Muscle of leg (tissue), 3 donors: ENCODE measurements at regions not wholly inside any gene's neighbourhood (a gene's known extent, or its start where the extent isn't known, plus 50 kb on each side); places are given as distances from the start of the nearest gene placed in this dataset.
"Not testable (repeated sequence)": the region's sequence is repeated elsewhere in the genome, so short reads cannot be mapped to it uniquely, and the experiment has no call there.

Experiments
- DNase-seq: peaks from one replicate; pipeline ENCODE4 v3.0.0; 2013
- H3K27ac ChIP-seq: one replicate; pipeline ENCODE4 v1.5.1; 2013; ENCODE audit warnings: mild to moderate bottlenecking, low read length, control low read depth
- H3K27me3 ChIP-seq: one replicate; pipeline ENCODE4 v1.6.1; 2013; ENCODE audit warnings: low read length; ENCODE audit not compliant: control insufficient read depth, insufficient read depth
- H3K36me3 ChIP-seq: one replicate; pipeline ENCODE4 v1.6.1; 2013; ENCODE audit warnings: low read length; ENCODE audit not compliant: control insufficient read depth, insufficient read depth
- H3K4me1 ChIP-seq: one replicate; pipeline ENCODE4 v1.6.1; 2013; ENCODE audit warnings: low read length; ENCODE audit not compliant: control insufficient read depth, insufficient read depth
- H3K4me3 ChIP-seq: one replicate; pipeline ENCODE4 v1.5.1; 2013; ENCODE audit warnings: low read length, control low read depth
- H3K9me3 ChIP-seq: replicated peaks from 2 replicates; pipeline ENCODE4 v1.6.1; 2013; ENCODE audit warnings: low read depth, low read length; ENCODE audit not compliant: control insufficient read depth
- WGBS: methylation state at CpG from one replicate; pipeline ENCODE4 v1.1.5; 2013; ENCODE audit warnings: missing lambda C conversion rate; ENCODE audit not compliant: insufficient coverage; 5-methylcytosine and 5-hydroxymethylcytosine counted together

DNA sequence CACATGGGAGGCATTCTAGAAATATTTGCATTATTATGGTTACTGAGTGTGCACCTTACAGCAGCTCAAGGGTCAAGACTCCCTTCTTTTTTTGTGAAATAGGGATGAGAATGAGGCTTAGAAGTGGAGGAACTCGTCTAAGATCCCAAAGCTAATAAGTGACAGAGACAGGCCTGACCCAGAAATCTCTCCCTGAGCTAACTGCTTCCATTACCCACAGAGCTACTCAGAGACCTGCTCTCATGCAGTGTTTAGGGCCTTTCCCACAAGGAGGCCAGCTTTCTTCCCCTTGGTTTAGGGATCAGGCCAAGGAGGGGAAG, 301.7 kb downstream of the RPS24 start:
- Histone ChIP-seq H3K9me3 (peaks cover 3% of the 10 kb centered on the region), H3K4me1 (peaks cover 19% of the 10 kb centered on the region), H3K27ac (no peak overlapping the region), H3K4me3 (no peak overlapping the region), H3K36me3 (no peaks in the 10 kb centered on the region), H3K27me3 (peaks cover 2% of the 10 kb centered on the region)
- whole genome bisulfite sequencing = no CpG with 5 or more reads among the region's 1 CpG
- no peak for DNase-seq

DNA sequence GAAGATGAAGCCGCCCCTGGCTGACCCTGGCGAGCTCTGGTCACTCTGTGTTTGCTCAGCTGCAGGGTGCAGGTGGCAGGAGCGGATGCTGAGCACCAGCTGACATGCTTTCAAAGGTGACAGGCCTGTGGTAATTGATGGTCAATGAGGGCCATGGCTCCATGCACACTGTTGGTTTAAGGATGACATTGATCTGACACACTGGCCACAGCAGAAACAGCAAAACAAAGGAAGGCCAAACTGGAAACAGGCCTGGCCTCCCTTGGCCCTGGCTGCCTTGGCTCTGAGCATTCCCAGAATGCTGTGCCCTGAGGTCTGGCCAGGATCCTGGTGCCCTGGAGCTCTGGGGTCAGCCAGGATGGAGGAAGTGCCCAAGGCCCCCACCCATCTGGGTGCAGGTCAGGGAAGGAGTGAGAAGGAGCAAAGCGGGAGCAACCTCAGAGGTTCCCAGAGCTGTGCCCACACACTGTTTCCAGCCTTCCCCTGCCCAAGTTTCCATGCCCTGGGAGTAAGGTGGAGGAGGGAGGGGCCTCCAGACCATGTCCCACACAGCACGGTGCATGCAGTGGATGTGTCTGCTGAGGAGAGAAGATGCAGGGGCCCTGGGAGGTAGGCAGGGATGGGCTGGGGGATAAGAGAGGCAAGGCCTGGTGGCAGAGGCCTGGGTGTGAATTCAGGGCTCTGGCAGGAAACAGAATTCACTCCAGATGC, 302.2 kb downstream of the RPS24 start:
- 61% methylated on average over 2 of the region's 5 CpGs for WGBS
- H3K36me3 ChIP-seq = no peaks in the 10 kb centered on the region
- no peak overlapping the region for H3K4me3 ChIP-seq
- H3K27ac ChIP-seq = no peak overlapping the region
- H3K9me3 ChIP-seq = peaks cover 3% of the 10 kb centered on the region
- no peak for DNase-seq
- peaks cover 2% of the 10 kb centered on the region for H3K27me3 ChIP-seq
- H3K4me1 ChIP-seq = peaks cover 19% of the 10 kb centered on the region

DNA sequence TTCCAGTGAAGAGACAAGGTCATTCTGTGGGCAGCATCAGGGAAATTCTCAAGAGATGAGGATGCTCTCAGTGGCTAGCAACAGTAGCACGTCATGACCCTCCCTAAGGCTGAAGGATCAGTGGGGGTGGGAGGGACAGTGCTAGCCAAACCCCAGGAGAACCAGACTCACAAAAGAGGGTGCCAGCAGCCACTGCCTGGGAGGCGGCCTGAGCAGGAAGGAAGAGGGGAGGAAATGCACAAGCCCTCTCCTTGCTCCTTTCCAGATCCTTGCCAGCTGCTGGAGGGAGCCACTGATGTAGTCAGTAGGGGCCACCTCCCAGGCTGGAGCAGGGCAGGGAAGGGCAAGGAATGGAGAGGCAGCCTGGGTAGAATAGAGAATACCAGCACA, 302.7 kb downstream of the RPS24 start:
- Histone ChIP-seq H3K36me3 (no peaks in the 10 kb centered on the region), H3K27ac (no peak overlapping the region), H3K4me1 (peaks cover 18% of the 10 kb centered on the region), H3K27me3 (peaks cover 2% of the 10 kb centered on the region), H3K9me3 (peaks cover 3% of the 10 kb centered on the region), H3K4me3 (no peak overlapping the region)
- no peak for DNase-seq
- 65% methylated on average over 2 of the region's 2 CpGs for WGBS

DNA sequence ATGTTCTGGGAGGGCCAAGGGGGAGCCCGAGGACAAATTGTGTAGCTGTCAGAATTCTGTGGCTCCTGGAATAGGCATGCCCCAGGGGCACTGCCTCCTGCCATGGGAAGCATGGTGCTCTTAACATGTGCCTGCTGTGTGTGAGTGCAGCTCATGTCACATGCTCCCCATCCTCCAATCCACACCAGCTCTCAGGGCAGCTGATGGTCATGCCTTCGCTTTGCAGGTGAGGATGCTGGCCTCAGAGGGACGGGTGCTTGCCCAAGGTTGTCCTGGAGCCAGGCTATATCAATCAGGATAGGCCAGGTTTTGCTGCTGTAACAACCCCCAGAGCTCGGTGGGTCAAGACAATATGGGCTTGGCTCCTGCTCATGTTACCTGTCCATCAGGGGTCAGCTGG, 303.4 kb downstream of the RPS24 start:
- no peak overlapping the region for H3K27ac ChIP-seq
- H3K27me3 ChIP-seq = peaks cover 2% of the 10 kb centered on the region
- peaks cover 3% of the 10 kb centered on the region for H3K9me3 ChIP-seq
- 76% methylated on average over 4 of the region's 4 CpGs for WGBS
- H3K4me1 ChIP-seq = peaks cover 14% of the 10 kb centered on the region
- DNase-seq = no peak
- no peaks in the 10 kb centered on the region for H3K36me3 ChIP-seq
- no peak overlapping the region for H3K4me3 ChIP-seq

DNA sequence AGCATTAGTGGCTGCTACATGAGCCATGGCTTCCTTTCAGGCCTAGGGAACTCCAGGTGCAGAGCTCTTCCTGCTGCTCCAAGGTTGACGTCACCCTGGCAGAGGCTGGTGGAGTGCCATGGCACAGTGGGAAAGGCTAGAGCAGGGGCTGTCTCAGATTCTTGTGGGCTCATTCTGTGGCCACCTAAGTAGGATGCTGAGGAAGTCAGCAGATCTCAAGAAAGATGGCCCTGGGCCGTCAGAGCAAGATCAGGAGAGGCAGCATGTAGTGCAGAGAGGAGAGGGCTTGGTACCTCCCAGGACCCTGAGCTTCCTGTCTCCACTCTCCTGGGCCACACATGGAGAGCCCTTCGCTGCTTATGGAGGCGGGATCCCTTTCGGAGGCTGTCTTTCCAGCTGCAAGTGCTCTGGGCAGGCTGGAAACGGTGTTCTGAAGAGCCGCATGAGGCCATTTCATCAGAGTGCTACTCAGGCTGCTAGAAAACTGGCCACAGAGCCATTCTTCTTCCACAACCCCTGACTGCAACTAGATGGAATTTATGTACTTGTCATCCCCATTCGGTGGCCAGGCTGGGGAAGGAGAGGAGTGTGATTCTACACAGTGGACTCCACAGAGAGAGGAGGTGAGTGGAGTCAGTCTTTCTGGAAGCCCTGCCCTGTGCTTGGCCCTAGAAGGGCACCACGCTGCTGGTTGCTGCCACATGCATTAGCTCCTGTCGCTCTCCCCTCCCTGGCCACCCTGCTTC, 304.2 kb downstream of the RPS24 start:
- Histone ChIP-seq H3K27me3 (peaks cover 2% of the 10 kb centered on the region), H3K4me3 (no peak overlapping the region), H3K27ac (no peak overlapping the region), H3K9me3 (peaks cover 3% of the 10 kb centered on the region), H3K4me1 (peaks cover 14% of the 10 kb centered on the region), H3K36me3 (no peaks in the 10 kb centered on the region)
- no peak for DNase-seq
- 84% methylated on average over 9 of the region's 10 CpGs for WGBS

DNA sequence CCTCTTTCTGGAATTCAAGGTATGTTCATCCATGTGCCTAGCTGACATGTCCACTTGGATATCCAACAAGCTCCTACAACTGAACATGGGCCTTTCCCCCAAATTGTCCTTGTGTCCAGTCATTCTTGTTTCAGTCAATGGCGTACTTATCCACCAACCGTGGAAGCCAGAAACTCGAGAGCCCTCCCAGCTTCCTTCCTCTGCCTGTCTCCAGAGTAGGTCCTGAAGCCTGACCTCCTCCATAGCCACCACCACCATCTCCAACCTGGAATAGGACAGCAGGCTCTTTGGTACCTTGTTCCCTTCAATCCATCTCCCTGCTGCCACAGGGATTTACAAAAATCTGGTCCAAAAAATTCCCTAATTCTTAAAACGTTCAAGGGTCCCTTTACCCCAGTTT, 305.1 kb downstream of the RPS24 start:
- H3K36me3 ChIP-seq = no peaks in the 10 kb centered on the region
- no peak overlapping the region for H3K4me3 ChIP-seq
- H3K27ac ChIP-seq = no peak overlapping the region
- peaks cover 14% of the 10 kb centered on the region for H3K4me1 ChIP-seq
- H3K9me3 ChIP-seq = peaks cover 3% of the 10 kb centered on the region
- H3K27me3 ChIP-seq = peaks cover 2% of the 10 kb centered on the region
- DNase-seq = no peak
- 87% methylated on average over 4 of the region's 4 CpGs for WGBS

DNA sequence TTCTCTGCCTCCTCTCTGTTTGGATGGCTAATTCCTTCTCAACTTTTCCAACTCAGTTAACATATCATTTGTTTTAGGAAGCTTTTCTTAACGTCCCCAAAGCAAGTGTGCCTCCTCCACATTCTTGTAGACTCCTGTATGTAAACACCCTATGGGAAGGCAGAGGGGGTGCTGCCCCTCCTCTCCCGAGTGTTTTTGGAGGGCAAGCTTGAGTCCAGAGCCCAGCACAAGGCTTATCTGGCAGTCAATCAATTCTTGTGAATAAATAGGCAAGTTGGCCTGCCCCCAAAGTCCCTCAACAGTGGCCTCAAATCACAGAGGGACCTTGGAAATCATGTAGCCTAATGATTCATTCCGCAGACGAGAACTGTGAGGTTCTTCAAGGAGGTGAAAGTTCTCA, 305.6 kb downstream of the RPS24 start:
- no peak overlapping the region for H3K4me3 ChIP-seq
- 36% methylated on average over 3 of the region's 4 CpGs for WGBS
- no peaks in the 10 kb centered on the region for H3K9me3 ChIP-seq
- H3K27ac ChIP-seq = no peak overlapping the region
- H3K4me1 ChIP-seq = peaks cover 14% of the 10 kb centered on the region
- peaks cover 2% of the 10 kb centered on the region for H3K27me3 ChIP-seq
- H3K36me3 ChIP-seq = no peaks in the 10 kb centered on the region
- DNase-seq = no peak

DNA sequence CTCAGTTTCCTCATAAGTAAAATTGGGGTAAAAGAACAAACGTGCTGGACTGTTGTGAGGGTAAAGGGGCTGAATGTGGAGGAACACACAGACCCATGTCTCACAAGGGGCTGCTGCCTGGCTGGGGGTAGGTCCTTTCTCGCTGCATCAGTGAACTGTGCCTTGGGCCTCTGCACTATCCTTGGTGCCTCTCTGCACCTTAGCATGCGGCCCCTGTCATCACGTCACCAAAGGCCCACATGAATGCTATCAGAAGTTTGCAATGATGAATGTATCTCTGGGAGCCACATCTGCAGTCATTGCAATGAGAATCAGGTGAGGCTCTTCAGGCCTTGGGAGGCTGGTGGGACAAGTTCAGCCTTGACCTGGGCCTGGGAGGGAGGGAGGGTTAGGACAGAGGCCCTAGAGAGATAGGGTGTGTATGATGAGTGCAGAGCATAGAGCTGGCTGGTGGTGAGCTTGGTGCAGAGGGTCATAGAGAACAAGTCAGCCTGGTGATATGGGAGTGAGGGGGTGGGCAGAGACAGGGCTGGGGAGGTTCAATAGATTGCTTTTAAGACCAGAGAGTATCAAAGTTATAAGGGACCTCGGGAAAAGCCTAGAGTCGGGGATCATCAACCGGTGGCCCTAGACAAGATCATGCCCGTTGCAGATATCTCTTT, 308.4 kb downstream of the RPS24 start:
- no peak overlapping the region for H3K4me3 ChIP-seq
- peaks cover 2% of the 10 kb centered on the region for H3K27me3 ChIP-seq
- no peak overlapping the region for H3K27ac ChIP-seq
- DNase-seq = no peak
- no peaks in the 10 kb centered on the region for H3K9me3 ChIP-seq
- WGBS = 73% methylated on average over 2 of the region's 8 CpGs
- H3K4me1 ChIP-seq = no peaks in the 10 kb centered on the region
- H3K36me3 ChIP-seq = no peaks in the 10 kb centered on the region

DNA sequence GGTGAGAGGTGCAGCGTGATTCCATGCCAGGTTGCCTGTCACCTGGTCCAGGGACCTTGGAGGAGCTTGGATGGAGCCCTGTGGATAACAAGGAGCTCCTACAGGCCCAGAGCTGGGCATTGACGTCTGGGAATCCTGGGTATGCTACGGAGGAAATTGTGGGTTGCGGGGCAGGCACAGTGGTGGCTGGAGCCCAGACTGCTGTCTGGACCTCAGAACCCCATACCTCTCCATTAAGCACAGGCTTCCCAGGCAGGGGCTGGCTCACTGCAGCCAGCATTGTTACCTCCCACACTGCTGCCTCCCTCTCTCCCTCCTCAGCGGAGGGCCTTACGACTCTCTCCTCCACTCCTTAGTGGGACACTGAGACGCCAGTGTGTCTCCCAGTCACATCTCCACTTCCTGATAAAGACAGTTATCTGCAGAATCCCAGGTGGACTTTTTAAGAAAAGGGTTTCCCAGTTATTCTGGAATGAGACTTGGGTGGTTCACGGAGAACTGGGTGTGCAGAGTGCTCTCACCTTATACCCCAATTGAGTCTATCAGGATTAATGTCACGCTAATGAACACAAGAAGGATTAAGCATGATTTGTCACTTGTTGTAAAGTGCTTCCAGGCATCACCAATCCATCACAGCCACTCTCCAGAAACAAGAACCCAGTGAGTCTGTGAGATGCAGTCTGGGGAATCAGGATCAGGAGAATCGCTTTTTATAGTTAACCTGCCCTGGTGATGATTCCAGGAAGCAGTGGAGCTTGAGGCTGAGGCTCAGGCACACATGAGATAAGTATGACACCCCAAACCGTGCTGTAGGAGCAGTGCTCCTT, 309.4 kb downstream of the RPS24 start:
- WGBS = 68% methylated on average over 2 of the region's 11 CpGs
- no peaks in the 10 kb centered on the region for H3K9me3 ChIP-seq
- H3K4me3 ChIP-seq = no peak overlapping the region
- no peaks in the 10 kb centered on the region for H3K4me1 ChIP-seq
- no peak overlapping the region for H3K27ac ChIP-seq
- no peak for DNase-seq
- H3K27me3 ChIP-seq = no peaks in the 10 kb centered on the region
- no peaks in the 10 kb centered on the region for H3K36me3 ChIP-seq

DNA sequence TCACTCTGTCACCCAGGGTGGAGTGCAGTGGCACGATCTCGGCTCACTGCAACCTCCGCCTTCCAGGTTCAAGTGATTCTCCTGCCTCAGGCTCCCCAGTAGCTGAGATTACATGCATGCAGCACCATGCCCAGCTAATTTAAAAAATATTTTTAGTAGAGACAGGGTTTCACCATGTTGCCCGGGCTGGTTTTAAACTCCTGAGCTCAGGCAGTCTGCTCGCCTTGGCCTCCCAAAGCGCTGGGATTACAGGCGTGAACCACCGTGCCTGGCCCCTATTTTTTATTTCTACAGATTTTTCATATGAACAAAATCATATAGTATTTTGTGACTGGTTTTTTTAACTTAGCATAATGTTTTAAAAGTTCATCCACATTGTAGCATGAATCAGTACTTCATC, 310.6 kb downstream of the RPS24 start:
- 100% methylated on average over 1 of the region's 8 CpGs for WGBS
- H3K27ac ChIP-seq, H3K4me3 ChIP-seq, H3K4me1 ChIP-seq, H3K36me3 ChIP-seq, H3K27me3 ChIP-seq, DNase-seq, H3K9me3 ChIP-seq: not testable (repeated sequence)
